Bone marrow (tissue), 2 donors: ENCODE measurements at regions not wholly inside any gene's neighbourhood (a gene's known extent, or its start where the extent isn't known, plus 50 kb on each side); places are given as distances from the start of the nearest gene placed in this dataset.

Experiments
- DNase-seq, 2 donors: peaks; one replicate each; lab custom pipeline; 2025; lab: John Stamatoyannopoulos, UW

DNA sequence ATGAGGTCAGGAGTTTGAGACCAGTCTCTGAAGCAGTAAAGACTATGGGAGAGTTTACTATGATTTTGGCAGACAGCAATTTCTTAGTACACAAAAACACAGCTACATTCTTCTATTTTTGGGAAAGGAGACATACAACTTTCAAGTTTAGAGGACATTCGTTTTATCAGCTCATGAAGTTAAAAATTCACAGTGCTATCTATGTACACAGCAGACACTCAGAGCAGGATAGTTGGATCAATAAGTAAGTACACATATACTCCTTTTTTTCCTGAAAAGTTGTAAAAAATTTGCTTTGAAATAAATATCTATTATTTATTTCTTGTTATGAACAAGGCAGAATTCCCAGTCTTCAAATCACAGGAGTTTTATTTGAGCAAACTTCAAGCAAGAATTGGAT lies 159.7 kb downstream of the SERPINI1 start:
- no peak for DNase-seq

DNA sequence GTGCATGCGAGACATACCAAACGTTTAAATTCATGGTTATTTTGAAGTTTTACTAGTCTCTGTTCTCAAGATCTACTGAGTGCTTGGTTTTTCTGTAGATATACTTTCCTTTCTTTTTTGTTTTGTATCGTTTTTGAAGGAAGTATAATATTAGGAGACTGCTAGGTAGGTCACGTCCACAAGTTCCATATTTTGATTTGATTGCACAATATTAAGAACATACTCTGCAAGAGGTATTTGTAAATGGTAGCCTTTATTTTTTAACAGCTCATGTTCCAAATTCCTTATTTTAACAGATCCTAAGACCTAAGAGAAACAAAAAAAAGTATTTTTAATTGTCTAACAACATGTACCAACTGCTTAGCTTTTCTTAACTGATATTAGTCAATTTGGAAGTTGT lies 156.7 kb downstream of the SERPINI1 start:
- DNase-seq, result no peak

DNA sequence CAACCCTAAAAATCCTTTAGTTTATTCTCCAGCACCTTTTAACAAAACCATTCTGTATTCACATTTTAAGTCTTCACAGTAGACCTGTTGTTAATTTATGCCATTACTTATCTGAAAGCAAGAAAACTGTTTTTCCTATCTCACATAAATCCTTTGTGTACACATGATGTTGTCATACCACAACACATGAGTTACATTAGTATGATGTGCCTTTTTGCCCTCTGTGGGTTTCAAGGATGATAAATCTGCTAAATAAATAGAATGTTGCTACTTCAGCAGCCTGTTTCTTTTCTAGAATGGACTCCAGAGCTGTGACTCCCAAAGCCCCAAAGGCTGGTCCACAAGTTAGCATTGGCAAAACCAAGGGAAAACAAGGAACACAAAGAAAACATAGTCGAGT lies 151.6 kb downstream of the SERPINI1 start:
- no peak for DNase-seq

DNA sequence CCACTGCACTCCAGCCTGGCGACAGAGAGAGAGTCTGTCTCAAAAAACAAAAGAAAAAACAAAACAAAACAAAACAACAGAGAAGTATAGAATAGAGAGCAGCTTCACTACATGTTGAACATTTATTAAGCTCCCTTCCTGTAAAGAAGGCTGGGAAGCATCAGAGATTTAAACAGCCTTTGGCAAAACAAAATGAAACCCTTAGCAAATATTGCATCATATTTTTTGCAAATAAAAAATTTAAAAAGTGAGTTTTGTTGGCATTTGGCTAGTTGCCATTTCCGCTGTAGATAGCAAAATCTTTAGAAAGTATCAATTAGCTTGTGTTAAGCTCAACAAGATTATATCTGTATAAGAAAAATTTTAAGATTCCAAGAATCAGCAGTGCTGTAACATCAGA lies 151.2 kb downstream of the SERPINI1 start:
- no peak for DNase-seq

DNA sequence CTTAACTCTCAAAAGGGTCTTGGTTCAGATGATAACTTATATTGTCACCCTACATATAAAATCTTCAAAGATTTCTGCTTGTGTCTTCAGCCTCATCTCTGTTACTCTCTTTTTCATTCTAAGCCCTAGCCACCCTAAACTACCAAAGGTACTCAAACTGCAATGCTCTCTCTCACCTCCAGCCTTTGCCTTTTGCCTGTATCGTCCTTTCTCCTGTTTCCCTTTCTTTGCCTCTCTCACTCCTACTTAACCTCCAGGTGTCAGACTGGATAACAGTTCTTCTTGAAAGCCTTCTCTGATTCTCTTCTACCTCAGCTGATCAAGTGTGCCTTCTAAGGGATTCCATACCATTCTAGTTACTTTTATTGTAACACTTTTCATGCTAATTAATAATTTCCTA lies 149.8 kb downstream of the SERPINI1 start:
- DNase-seq, result no peak

DNA sequence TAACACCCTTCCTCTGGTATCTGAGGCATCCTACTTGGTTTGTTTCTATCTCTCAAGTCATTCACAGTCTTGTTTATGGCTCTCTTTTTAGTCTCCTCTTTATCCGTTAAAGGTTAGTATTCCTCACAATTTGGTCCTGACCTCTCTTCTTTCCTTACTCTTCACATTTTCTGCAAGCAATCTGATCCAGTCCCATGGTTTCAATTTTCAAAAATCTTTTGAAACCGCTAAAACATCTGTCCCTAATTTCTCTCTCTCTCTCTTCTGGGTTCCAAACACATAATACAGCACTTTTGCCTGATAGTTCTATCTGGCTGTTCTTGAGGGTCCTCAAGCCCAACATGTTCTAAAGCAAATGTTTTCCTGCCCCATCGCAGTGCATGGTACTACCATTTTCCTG lies 149.0 kb downstream of the SERPINI1 start:
- DNase-seq, result no peak

DNA sequence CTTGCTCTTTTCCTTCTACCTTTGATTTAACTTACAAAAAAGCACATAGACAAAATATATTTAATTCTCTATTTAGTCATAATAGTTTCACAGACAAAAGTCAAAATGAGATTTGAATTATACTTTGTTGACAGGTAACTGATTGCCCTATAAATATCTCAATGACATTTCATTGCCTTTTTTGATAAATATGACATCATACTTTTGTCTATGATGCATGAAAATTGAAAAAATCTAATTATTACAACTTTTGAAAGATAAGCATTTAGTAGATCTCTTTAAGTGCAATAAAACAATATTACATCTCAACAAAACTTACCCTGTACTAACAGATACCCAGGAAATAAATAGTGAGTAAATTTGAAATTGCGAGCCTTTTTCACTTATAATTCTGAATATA lies 147.9 kb downstream of the SERPINI1 start:
- DNase-seq, result no peak

DNA sequence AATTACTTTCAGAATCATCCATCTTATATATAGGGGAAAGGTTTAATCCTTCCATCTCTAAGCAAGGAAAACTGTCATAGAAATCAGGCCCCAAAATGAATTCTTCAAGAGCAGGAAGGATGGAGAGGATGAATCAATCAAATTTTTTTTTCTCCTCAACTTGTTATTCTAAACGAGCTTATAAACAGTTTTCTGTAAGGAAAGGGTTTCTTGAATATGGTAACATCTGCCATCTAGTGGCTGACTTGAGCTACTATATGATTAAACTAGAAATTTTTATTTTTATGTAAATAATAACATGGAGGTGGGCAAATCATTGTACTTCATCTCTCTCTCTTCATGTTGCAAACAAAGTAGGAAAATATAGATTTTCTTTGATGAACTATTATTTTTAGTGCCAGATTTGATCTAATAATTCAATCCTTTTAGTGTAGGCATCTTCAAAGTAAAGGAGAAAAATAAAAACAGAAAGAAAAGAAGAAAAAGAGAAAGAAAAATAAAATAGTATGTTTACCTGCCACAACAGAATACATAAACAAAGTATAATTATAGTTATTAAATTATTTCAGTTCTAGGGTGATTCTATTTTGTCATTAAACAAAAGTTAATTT lies 146.6 kb downstream of the SERPINI1 start:
- DNase-seq, result peak in 1 of 2 donors; percentile 18

DNA sequence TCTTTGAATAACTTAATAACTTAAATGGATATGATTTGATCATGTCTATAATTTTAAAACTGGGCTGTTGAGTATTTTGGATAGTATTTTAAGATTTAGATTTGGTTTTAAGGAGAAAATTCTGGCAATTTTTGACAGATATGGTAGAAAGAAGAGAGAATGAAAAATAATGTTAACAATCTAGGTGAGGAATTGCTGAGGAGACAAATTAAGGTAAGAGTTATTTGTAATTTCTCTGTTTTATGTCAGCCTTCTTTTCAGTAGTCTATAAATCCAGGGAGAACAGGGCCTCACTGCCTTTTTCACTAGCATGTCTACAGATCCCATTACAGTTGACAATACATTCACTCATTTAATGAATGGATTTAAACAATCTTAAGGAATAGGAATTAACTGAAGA lies 144.7 kb downstream of the SERPINI1 start:
- DNase-seq, result no peak

DNA sequence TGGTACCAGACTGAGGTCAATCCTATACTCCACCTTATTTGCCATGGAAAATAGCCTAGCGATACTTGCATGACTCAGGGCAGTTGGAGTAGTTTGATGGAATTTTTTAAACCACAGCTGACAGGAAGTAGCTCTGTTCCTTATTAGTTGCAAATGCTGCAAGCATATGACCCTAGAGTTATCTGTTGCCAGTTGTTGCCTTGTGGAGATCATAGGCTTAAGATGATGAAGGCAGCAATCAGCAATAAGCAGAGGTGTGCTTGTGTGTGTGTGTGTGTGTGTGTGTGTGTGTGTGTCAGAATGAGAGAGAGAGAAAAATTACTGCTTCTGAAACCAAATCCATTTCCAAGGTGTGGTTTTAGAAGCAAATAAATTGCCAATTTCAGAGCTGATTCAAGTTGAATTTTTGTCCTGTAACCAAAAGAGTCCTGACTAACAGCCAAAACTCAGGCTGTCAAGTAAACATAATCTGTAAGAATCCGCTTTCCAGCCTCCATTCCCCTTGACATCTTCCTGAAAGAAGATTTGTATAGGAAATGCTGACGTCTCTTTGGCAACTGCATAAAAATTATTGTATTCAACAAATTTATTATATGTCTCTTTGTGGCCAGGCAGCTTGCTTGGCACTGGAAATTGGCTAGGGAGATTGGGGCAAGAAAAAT lies 141.2 kb downstream of the SERPINI1 start:
- no peak for DNase-seq
